HCT116 (cell line): ENCODE measurements at regions not wholly inside any gene's neighbourhood (a gene's known extent, or its start where the extent isn't known, plus 50 kb on each side); places are given as distances from the start of the nearest gene placed in this dataset.

Source experiments
- ATAC-seq: fragments of 200-7000 bp; cut with Tn5 transposase; 2 replicates; pipeline ENCODE4 v1.9.1; 2020; ENCODE audit warnings: mild to moderate bottlenecking, moderate library complexity
- BruUV-seq: library from RNA; stranded (reverse); fragments of 400-500 nt; replicated peaks from 2 replicates; lab custom pipeline; 2021; lab: Mats Ljungman, UMichigan
- CTCF ChIA-PET: fragments of 300-600 bp; sonication (Branson Sonifier 250); formaldehyde crosslinking; loops from one replicate; lab custom pipeline; 2021; ENCODE audit warnings: antibody characterized with exemption; lab: Charles Lee
- POLR2A ChIA-PET: fragments of 300-600, 350-600 bp; sonication (Branson Sonifier 250); formaldehyde crosslinking; loops from one replicate; lab custom pipeline; 2021; ENCODE audit warnings: antibody characterized with exemption; lab: Charles Lee
- RAD21 ChIA-PET, 2 experiments: fragments of 300-600 bp; sonication (Branson Sonifier 250); formaldehyde crosslinking; loops; one replicate each; lab custom pipeline; 2023; ENCODE audit warnings: low total read pairs in 2 of 2; ENCODE audit not compliant: uncharacterized antibody in 2 of 2, unreplicated experiment in 2 of 2, low non-redundant PET in 1 of 2; lab: Charles Lee
- DNase-seq: peaks from one replicate; pipeline ENCODE4 v3.0.0-alpha.2; 2010; ENCODE audit warnings: low read depth, low spot score
- H2AFZ ChIP-seq: fragments of 200-600 bp; shearing (Covaris generic), sonication (generic); 2 replicates; pipeline ENCODE4 v1.6.1; 2017; ENCODE audit warnings: low read depth, mixed run types, mixed read lengths, antibody characterized with exemption, low read length; ENCODE audit not compliant: poor library complexity, severe bottlenecking
- H3K27ac ChIP-seq: 2 replicates; pipeline ENCODE4 v1.5.1; 2012; ENCODE audit warnings: low read depth, low read length
- H3K27me3 ChIP-seq: fragments of 200-600 bp; sonication (generic); 2 replicates; pipeline ENCODE4 v1.6.1; 2016; ENCODE audit warnings: mixed run types, low read length, mixed read lengths; ENCODE audit not compliant: insufficient read depth
- H3K36me3 ChIP-seq, 2 experiments: fragments of 200-500 bp in 1 of 2; fragments of 200-600 bp in 1 of 2; sonication (Bioruptor generic) in 1 of 2; sonication (generic) in 1 of 2; 2 replicates each; pipeline versions ENCODE4 v1.5.1 to v1.6.1; 2014 to 2016; ENCODE audit warnings: low read length in 2 of 2, inconsistent platforms in 1 of 2, mixed read lengths in 1 of 2, mixed run types in 1 of 2; ENCODE audit not compliant: insufficient read depth in 2 of 2, control insufficient read depth in 1 of 2
- H3K4me1 ChIP-seq, 2 experiments: fragments of 200-600 bp in 1 of 2; sonication (generic) in 1 of 2; 2 replicates each; pipeline versions ENCODE4 v1.5.1 to v1.6.1; 2012 to 2017; ENCODE audit warnings: low read length in 2 of 2, inconsistent platforms in 1 of 2, mild to moderate bottlenecking in 1 of 2, mixed read lengths in 1 of 2, mixed run types in 1 of 2, moderate library complexity in 1 of 2; ENCODE audit not compliant: insufficient read depth in 2 of 2, control insufficient read depth in 1 of 2
- H3K4me2 ChIP-seq: fragments of 200-600 bp; sonication (generic); 2 replicates; pipeline ENCODE4 v1.6.1; 2017; ENCODE audit warnings: mixed run types, low read length, mixed read lengths
- H3K4me3 ChIP-seq, 2 experiments: fragments of 200-600 bp in 1 of 2; sonication (generic) in 1 of 2; replicated peaks in 1 of 2; 2 replicates each; pipeline ENCODE4 v1.5.1; 2011 to 2016; ENCODE audit warnings: low read length in 2 of 2, control low read depth in 1 of 2, low read depth in 1 of 2, mild to moderate bottlenecking in 1 of 2, mixed read lengths in 1 of 2, mixed run types in 1 of 2
- H3K79me2 ChIP-seq: fragments of 200-600 bp; sonication (generic); 2 replicates; pipeline ENCODE4 v1.6.1; 2017; ENCODE audit warnings: mild to moderate bottlenecking, mixed run types, low read length, moderate library complexity, mixed read lengths; ENCODE audit not compliant: insufficient read depth
- H3K9ac ChIP-seq: fragments of 200-600 bp; sonication (generic); 2 replicates; pipeline ENCODE4 v1.6.1; 2016; ENCODE audit warnings: low read length, mixed read lengths
- H3K9me2 ChIP-seq: fragments of 200-600 bp; sonication (generic), shearing (Covaris generic); 2 replicates; pipeline ENCODE4 v1.6.1; 2017; ENCODE audit warnings: mixed run types, mild to moderate bottlenecking, moderate library complexity; ENCODE audit not compliant: insufficient read depth
- H3K9me3 ChIP-seq, 2 experiments: fragments of 200-500 bp in 1 of 2; fragments of 200-600 bp in 1 of 2; sonication (Bioruptor generic) in 1 of 2; sonication (generic) in 1 of 2; 2 replicates each; pipeline ENCODE4 v1.6.1; 2014 to 2017; ENCODE audit warnings: low read length in 2 of 2, mixed read lengths in 2 of 2, inconsistent platforms in 1 of 2, low read depth in 1 of 2, mild to moderate bottlenecking in 1 of 2, mixed run types in 1 of 2, moderate library complexity in 1 of 2; ENCODE audit not compliant: control insufficient read depth in 1 of 2, insufficient read depth in 1 of 2
- H4K20me1 ChIP-seq: fragments of 200-600 bp; sonication (generic), shearing (Covaris generic); 2 replicates; pipeline ENCODE4 v1.6.1; 2017; ENCODE audit warnings: mixed run types, mild to moderate bottlenecking, moderate library complexity; ENCODE audit not compliant: insufficient read depth
- CBX3 ChIP-seq: IDR thresholded peaks from 2 replicates; pipeline ENCODE4 v1.6.1; 2012; ENCODE audit warnings: low read depth
- CEBPB ChIP-seq: IDR thresholded peaks from 2 replicates; pipeline ENCODE4 v1.6.1; 2012; ENCODE audit warnings: low read depth
- EGR1 ChIP-seq: IDR thresholded peaks from 2 replicates; pipeline ENCODE4 v1.6.1; 2012; ENCODE audit warnings: low read depth
- ELF1 ChIP-seq: IDR thresholded peaks from 2 replicates; pipeline ENCODE4 v1.6.1; 2012; ENCODE audit warnings: low read depth, borderline replicate concordance
- EZH2 ChIP-seq: fragments of 200-600 bp; sonication (generic); IDR thresholded peaks from 2 replicates; pipeline ENCODE4 v1.6.1; 2017; ENCODE audit warnings: antibody characterized with exemption, mixed run types
- EZH2phosphoT487 ChIP-seq: fragments of 200-600 bp; IDR thresholded peaks from 2 replicates; pipeline ENCODE4 v1.6.1; 2018; ENCODE audit warnings: antibody characterized with exemption, borderline replicate concordance
- FOSL1 ChIP-seq: IDR thresholded peaks from 2 replicates; pipeline ENCODE4 v1.6.1; 2012; ENCODE audit warnings: low read depth
- JUND ChIP-seq: IDR thresholded peaks from 2 replicates; pipeline ENCODE4 v1.6.1; 2012
- POLR2A ChIP-seq: IDR thresholded peaks from 2 replicates; pipeline ENCODE4 v1.7.0; 2011; ENCODE audit warnings: borderline replicate concordance; ENCODE audit not compliant: insufficient read depth, insufficient read length; ENCODE audit errors: extremely low read depth
- POLR2AphosphoS5 ChIP-seq: IDR thresholded peaks from 2 replicates; pipeline ENCODE4 v1.6.1; 2011; ENCODE audit warnings: mild to moderate bottlenecking, low read depth, low read length, moderate library complexity
- RAD21 ChIP-seq: IDR thresholded peaks from 2 replicates; pipeline ENCODE4 v1.6.1; 2012; ENCODE audit warnings: low read depth, mild to moderate bottlenecking
- SP1 ChIP-seq: IDR thresholded peaks from 2 replicates; pipeline ENCODE4 v1.6.1; 2012; ENCODE audit warnings: low read depth
- SRF ChIP-seq: IDR thresholded peaks from 2 replicates; pipeline ENCODE4 v1.6.1; 2012; ENCODE audit warnings: low read depth
- TCF7L2 ChIP-seq: IDR thresholded peaks from 2 replicates; pipeline ENCODE4 v1.7.0; 2011; ENCODE audit warnings: borderline replicate concordance, inconsistent platforms; ENCODE audit not compliant: insufficient read depth, insufficient read length; ENCODE audit errors: extremely low read depth
- ZFX ChIP-seq: fragments of 450-650 bp; IDR thresholded peaks from 2 replicates; pipeline ENCODE4 v1.6.1; 2017
- ZNF274 ChIP-seq: fragments of 200-500 bp; sonication (Bioruptor generic); IDR thresholded peaks from 2 replicates; pipeline ENCODE4 v1.6.1; 2014; ENCODE audit warnings: mild to moderate bottlenecking, low read depth, low read length, inconsistent platforms
- intact Hi-C: fragments of 100-400 bp; cut with micrococcal nuclease; formaldehyde crosslinking; loops from 2 replicates; pipeline ENCODE4 v1.10.0; 2022
- TF ChIP-seq, protein P1 (sequence below): IDR thresholded peaks from 2 replicates; pipeline ENCODE4 v1.6.1; 2012; ENCODE audit warnings: low read depth
- TF ChIP-seq, protein P2 (sequence below): IDR thresholded peaks from 2 replicates; pipeline ENCODE4 v1.6.1; 2012
- TF ChIP-seq, protein P3 (sequence below): IDR thresholded peaks from 2 replicates; pipeline ENCODE4 v1.6.1; 2012
- TF ChIP-seq, protein P4 (sequence below): IDR thresholded peaks from 2 replicates; pipeline ENCODE4 v1.6.1; 2011; ENCODE audit warnings: mild to moderate bottlenecking, low read length, moderate library complexity; ENCODE audit not compliant: insufficient replicate concordance; ENCODE audit errors: extremely low read depth
- TF ChIP-seq, protein P5 (sequence below), 3 experiments: fragments of 200-600 bp in 1 of 3; sonication (generic) in 1 of 3; IDR thresholded peaks in 2 of 3; conservative IDR thresholded peaks in 1 of 3; 2 replicates each; pipeline ENCODE4 v1.5.1; 2012 to 2017; ENCODE audit warnings: low read depth in 2 of 3, low read length in 2 of 3, antibody characterized with exemption in 1 of 3, borderline replicate concordance in 1 of 3, control low read depth in 1 of 3, mild to moderate bottlenecking in 1 of 3, mixed read lengths in 1 of 3, mixed run types in 1 of 3, moderate library complexity in 1 of 3; ENCODE audit not compliant: insufficient read depth in 1 of 3

DNA sequence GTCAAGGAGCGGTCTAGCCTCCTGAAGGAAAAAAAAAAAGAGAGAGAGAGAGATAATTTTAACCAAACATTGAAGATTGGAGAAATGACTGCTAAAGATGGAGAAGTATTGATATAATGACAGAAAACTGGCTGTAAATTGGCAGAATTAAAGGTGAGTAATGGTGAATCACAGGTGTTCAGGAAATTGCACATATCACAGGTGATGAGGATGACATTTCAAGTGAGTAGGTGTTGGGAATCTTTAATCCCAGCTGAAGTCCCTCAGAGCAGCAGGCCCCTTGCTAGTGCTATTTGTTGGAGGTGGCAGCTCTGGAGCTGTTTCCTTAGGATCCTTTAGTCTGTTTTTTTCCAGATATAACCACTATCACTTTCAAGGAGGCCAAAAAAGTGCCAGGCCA lies 678.4 kb upstream of the VRK2 start:
- intact Hi-C loops = no loop called here
- Histone ChIP-seq H3K4me3 (no peak overlapping the region), H2AFZ (peak overlapping the region; percentile 85), H3K9me2 (no peaks in the 10 kb centered on the region), H3K9ac (no peak overlapping the region), H3K4me1 (peaks cover 19 to 45% of the 10 kb centered on the region in 2 experiments), H3K4me2 (peak overlapping the region; percentile 52), H3K79me2 (no peaks in the 10 kb centered on the region), H3K27ac (no peak overlapping the region), H3K36me3 (no peaks in the 10 kb centered on the region), H3K27me3 (no peaks in the 10 kb centered on the region), H3K9me3 (no peaks in the 10 kb centered on the region), H4K20me1 (no peaks in the 10 kb centered on the region)
- ChIA-PET POLR2A (no interaction called here), CTCF (interaction anchor here (0.9 kb wide), 1 partner anchor 1185 kb away, joined by 3 read pairs; the partner anchor contains the start of gene CCDC85A), RAD21 (no interaction called here)
- ATAC-seq = peak; percentile 53; the same call in 1 of the 2 replicates
- no TSS peak for BruUV-seq
- no peak for DNase-seq
- TF ChIP-seq POLR2A (no peak), CBX3 (peak; percentile 55; the same call in 1 of the 2 replicates), ZNF274 (no peak), ZFX (no peak), RAD21 (no peak), EZH2 (no peak), EZH2phosphoT487 (no peak), TCF7L2 (no peak), SP1 (peak; percentile 61), EGR1 (peak; percentile 64; the same call in 1 of the 2 replicates), CEBPB (peak; percentile 72), ELF1 (no peak), POLR2AphosphoS5 (no peak; the same call in 1 of the 2 replicates), SRF (peak; percentile 48; the same call in 1 of the 2 replicates), FOSL1 (peak; percentile 91), JUND (peak; percentile 64)
- TF ChIP-seq, protein P1, sequence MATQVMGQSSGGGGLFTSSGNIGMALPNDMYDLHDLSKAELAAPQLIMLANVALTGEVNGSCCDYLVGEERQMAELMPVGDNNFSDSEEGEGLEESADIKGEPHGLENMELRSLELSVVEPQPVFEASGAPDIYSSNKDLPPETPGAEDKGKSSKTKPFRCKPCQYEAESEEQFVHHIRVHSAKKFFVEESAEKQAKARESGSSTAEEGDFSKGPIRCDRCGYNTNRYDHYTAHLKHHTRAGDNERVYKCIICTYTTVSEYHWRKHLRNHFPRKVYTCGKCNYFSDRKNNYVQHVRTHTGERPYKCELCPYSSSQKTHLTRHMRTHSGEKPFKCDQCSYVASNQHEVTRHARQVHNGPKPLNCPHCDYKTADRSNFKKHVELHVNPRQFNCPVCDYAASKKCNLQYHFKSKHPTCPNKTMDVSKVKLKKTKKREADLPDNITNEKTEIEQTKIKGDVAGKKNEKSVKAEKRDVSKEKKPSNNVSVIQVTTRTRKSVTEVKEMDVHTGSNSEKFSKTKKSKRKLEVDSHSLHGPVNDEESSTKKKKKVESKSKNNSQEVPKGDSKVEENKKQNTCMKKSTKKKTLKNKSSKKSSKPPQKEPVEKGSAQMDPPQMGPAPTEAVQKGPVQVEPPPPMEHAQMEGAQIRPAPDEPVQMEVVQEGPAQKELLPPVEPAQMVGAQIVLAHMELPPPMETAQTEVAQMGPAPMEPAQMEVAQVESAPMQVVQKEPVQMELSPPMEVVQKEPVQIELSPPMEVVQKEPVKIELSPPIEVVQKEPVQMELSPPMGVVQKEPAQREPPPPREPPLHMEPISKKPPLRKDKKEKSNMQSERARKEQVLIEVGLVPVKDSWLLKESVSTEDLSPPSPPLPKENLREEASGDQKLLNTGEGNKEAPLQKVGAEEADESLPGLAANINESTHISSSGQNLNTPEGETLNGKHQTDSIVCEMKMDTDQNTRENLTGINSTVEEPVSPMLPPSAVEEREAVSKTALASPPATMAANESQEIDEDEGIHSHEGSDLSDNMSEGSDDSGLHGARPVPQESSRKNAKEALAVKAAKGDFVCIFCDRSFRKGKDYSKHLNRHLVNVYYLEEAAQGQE = no peak
- TF ChIP-seq, protein P2, sequence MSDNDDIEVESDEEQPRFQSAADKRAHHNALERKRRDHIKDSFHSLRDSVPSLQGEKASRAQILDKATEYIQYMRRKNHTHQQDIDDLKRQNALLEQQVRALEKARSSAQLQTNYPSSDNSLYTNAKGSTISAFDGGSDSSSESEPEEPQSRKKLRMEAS = no peak
- TF ChIP-seq, protein P3, sequence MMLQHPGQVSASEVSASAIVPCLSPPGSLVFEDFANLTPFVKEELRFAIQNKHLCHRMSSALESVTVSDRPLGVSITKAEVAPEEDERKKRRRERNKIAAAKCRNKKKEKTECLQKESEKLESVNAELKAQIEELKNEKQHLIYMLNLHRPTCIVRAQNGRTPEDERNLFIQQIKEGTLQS = no peak
- TF ChIP-seq, protein P4, sequence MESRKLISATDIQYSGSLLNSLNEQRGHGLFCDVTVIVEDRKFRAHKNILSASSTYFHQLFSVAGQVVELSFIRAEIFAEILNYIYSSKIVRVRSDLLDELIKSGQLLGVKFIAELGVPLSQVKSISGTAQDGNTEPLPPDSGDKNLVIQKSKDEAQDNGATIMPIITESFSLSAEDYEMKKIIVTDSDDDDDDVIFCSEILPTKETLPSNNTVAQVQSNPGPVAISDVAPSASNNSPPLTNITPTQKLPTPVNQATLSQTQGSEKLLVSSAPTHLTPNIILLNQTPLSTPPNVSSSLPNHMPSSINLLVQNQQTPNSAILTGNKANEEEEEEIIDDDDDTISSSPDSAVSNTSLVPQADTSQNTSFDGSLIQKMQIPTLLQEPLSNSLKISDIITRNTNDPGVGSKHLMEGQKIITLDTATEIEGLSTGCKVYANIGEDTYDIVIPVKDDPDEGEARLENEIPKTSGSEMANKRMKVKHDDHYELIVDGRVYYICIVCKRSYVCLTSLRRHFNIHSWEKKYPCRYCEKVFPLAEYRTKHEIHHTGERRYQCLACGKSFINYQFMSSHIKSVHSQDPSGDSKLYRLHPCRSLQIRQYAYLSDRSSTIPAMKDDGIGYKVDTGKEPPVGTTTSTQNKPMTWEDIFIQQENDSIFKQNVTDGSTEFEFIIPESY = no peak
- TF ChIP-seq, protein P5, sequence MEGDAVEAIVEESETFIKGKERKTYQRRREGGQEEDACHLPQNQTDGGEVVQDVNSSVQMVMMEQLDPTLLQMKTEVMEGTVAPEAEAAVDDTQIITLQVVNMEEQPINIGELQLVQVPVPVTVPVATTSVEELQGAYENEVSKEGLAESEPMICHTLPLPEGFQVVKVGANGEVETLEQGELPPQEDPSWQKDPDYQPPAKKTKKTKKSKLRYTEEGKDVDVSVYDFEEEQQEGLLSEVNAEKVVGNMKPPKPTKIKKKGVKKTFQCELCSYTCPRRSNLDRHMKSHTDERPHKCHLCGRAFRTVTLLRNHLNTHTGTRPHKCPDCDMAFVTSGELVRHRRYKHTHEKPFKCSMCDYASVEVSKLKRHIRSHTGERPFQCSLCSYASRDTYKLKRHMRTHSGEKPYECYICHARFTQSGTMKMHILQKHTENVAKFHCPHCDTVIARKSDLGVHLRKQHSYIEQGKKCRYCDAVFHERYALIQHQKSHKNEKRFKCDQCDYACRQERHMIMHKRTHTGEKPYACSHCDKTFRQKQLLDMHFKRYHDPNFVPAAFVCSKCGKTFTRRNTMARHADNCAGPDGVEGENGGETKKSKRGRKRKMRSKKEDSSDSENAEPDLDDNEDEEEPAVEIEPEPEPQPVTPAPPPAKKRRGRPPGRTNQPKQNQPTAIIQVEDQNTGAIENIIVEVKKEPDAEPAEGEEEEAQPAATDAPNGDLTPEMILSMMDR (IDR thresholded peaks at IDR 0.05 in 2 of 3, conservative IDR thresholded peaks at IDR 0.05 in 1 of 3; ENCODE audit: borderline replicate concordance in 1 of 3, insufficient read depth in 1 of 3, low read depth in 2 of 3, low read length in 2 of 3) = no peak
